ENCODE measurements at regions not wholly inside any gene's neighbourhood (a gene's known extent, or its start where the extent isn't known, plus 50 kb on each side); places are given as distances from the start of the nearest gene placed in this dataset.
"Not testable (repeated sequence)": the region's sequence is repeated elsewhere in the genome, so short reads cannot be mapped to it uniquely, and the experiment has no call there.

DNA sequence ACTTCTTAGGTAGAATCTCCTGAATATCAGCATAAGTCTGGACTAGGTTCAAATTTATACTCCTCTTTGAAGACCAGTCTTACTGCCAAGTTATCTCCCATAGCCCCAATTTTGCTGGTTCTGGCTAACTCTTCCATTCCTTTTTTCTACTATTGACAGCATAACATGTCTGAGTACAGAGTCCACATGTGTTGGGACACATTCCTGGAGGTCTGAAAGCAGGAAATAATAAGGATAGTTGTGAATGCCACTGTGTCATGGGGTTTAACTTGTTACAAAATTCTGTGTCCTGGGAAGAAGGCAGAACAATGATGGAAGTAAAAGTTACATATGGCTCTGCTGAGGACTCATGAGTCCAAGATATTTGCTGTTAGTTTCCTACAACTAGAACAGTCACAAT lies 57.4 kb upstream of the ZBTB20 start:
- no peak for DNase-seq

DNA sequence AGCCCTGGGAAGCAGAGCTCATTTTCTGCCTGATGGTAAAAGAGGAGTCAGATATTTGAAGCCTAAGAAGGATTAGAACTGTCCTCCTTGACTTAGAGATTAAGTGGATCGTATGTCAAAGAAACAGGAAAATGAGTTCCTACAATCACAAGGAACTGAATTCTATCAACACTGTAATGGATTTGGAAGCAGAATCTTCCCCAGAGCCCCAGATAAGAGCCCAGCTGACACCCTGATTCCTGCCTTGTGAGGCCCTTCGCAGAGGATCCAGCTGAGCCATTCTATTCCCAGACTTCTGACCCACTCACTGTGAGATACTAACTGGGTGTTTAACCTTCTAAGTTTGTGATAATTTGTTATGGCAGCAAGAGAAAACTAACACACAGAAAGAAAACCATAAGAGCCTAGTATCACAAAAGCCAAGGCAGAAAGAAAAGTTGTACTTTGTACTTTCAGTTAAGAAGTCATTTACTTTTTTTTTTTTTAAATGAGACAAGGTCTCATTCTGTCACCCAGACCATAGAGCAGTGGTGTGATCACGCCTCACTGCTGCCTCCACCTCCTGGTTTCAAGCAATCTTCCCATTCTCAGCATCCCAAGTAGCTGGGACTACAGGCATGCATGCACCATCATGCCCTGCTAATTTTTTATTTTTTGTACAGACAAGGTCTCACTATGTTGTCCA lies 61.1 kb upstream of the ZBTB20 start:
- DNase-seq: no peak

GRCh38 chr3:115211810-115212492 lies 64.9 kb upstream of the ZBTB20 start:
- no peak for DNase-seq

GRCh38 chr3:115212615-115213014 lies 65.5 kb upstream of the ZBTB20 start:
- no peak for DNase-seq

DNA sequence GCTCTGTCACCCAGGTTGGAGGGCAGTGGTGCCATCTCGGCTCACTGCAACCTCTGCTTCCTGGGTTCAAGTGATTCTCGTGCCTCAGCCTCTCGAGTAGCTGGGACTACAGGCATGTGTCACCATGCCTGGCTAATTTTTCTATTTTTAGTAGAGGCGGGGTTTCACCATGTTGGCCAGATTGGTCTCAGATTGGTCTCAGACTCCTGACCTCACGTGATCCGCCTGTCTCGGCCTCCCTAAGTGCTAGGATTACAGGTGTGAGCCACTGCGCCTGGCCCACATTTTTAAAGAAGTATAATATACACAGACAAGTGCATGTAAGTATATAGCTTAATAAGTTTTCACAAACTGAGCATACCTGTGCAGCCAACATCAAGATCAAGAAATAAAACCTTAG lies 66.0 kb upstream of the ZBTB20 start:
- DNase-seq: not testable (repeated sequence)

DNA sequence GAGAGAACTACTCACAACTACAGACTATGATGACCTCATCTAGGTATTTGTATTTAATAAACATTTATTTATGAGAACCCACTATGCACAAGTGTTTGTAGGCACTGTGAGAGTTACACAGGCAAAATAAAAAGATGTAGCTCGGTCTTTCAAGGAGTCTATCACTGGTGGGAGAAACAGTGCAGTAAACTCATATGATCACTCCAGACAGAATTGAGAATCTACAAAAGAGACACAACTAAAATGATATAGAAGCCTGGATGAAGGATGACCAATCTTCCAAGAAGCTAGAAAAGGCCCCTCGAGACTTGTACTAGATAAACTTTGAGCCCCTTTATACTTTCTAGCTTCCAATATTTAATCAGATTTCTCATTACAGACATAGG lies 70.2 kb upstream of the ZBTB20 start:
- no peak for DNase-seq

DNA sequence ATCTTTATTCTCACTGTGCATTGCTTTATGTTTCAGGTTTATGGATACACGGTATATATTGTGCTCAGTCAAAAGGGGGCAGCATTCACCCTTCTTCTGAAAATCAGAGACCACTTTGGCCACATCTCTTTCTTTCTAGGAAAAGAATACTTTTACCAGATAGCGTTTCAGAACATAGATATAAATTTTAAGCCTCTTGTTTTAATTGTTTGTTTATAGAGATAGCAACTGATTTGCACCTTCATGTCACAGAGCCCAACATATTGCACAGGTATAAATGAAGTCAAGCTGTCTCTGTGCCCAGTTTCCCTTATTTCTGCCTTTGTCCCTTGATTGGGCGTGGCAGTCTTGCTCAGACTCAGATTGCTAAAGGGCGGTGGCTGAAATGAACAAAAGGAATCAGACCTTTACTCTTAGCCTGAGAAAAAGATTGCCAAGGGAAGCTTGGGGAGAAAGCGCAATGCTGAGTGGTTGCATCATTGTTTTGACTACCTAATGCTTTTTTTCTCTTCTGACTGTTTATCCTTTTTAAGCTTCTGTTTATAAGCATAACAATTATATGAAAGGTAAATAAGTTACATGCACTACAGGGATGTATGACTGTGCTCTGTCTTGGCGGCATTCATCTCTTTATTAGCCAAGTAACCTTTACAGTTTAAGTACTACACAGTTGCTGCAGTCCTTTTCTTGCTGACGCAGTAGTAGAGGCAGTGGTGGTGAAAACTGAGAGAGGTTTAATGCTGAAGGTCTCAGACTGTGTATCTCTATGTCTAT lies 70.8 kb upstream of the ZBTB20 start:
- peak in 1 of 5 experiments; percentile 19 for DNase-seq

DNA sequence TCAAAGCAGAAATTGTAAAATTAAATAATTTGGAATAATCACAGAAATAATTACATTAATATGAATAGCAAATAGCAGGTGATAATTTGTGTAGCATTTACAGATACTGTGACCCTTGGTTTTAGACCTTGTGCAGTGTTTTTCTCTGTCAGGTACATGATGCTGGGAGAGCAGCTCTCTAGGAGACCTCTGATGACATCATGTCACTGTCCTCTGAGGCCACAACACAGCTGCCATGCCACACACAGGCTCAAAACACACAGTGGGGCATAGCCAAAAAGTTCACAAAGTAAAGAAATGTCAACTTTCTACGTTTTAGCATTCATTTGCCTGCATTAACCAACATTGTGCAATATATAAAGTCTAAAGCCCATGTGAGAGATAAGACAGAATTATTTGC lies 71.8 kb upstream of the ZBTB20 start:
- no peak for DNase-seq

DNA sequence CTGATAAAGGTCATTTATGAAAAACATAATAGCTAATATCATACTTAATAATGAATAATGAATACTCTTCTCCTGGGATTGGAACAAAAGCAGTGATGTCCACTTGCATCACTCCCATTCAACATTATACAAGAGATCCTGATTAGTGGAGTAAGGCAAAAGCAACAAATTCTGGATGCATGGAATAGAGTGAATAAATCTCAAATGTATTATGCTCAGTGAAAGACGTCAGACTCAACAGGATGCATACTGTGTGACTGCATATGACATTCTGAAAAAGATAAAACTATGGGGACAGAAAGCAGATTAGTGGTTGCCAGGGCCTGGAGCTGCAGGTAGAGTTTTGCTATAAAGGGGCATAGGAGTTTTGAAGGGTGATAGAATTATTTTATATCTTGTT lies 77.6 kb upstream of the ZBTB20 start:
- DNase-seq: no peak

- DNase-seq: no peak
These were observed 79.9 kb upstream of the ZBTB20 start for GRCh38 chr3:115226844-115227445.

DNA sequence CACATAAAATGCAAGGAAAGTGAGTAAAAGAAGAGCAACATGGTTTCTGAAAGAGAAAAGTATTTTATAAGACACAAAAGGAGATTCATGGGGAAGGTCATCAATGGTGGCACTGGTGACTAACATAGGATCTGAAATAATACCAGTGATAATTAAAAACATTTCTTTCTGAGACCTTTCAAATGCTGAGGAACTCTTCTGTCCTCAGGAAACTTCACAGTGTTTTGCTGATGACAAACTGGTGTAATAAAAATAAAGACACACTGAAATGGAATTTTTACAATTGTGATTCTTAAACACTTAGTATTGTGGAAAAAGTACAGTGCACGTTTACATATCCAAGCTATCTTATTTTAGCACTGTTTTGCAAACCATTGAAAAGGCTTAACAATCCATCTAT lies 80.4 kb upstream of the ZBTB20 start:
- no peak for DNase-seq

DNA sequence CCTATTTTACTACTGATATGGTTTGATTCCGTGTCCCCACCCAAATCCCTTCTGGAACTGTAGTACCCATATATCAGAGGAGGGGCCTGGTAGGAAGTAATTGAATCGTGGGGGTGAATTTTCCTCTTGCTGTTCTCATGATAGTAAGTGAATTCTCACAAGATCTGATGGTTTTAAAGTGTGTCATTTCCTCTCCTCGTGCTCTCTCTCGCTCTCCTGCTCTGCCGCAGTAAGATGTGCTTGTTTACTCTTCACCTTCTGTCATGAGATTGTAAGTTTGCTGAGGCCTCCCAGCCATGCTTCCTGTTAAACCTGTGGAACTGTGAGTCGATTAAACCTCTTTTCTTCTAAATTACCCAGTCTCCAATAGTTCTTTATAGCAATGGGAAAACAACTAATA lies 81.2 kb upstream of the ZBTB20 start:
- DNase-seq: no peak

DNA sequence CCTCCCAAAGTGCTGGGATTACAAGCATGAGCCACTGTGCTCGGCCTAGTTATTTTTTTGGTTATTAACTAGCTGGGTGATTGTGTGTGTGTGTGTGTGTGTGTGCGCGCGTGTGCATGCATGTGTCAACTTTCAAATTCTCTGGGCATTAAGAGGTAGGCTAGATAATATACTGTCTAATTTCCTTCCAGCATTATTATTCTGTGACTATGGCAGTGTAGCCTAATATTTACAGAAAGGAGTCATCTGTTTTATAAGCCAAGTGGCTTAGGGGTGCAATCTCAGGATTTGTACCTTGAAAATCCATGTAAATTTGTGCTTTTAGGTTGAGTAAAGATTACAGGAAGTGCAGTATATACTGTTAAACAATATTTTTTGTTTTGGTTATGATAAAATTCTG lies 85.1 kb upstream of the ZBTB20 start:
- no peak for DNase-seq

GRCh38 chr3:115233021-115233420 lies 85.9 kb upstream of the ZBTB20 start:
- DNase-seq: no peak

- DNase-seq: no peak
These were observed 89.4 kb upstream of the ZBTB20 start for GRCh38 chr3:115236496-115236895.

- no peak for DNase-seq
These were observed 92.6 kb upstream of the ZBTB20 start for GRCh38 chr3:115239717-115240116.

GRCh38 chr3:115244350-115244749 lies 97.3 kb upstream of the ZBTB20 start:
- DNase-seq: no peak

- no peak for DNase-seq
These were observed 98.3 kb upstream of the ZBTB20 start for GRCh38 chr3:115245438-115245837.

- DNase-seq: no peak
These were observed 98.8 kb upstream of the ZBTB20 start for GRCh38 chr3:115245899-115246298.

GRCh38 chr3:115246461-115247020 lies 99.5 kb upstream of the ZBTB20 start:
- DNase-seq: no peak

DNA sequence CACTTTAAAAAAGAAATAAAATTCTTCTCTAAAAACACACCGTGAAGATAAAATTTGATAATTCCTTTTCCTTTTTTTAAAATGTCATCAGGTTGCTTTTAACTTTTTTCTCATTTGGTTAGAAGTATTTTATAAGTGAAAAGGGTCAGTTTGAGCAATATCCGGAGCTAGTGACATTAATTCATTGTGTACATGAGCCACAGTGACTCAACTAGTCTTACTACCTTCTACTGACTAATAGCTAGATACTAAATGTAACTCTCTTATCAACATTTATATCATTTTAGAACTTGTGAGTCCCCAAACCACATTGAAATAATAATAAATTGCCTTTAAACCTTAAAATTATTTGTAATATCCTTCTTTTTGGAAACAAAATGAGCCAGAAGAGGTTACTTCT lies 101.2 kb upstream of the ZBTB20 start:
- no peak for DNase-seq

GRCh38 chr3:115251509-115251908 lies 104.4 kb upstream of the ZBTB20 start:
- DNase-seq: no peak

- no peak for DNase-seq
These were observed 105.6 kb upstream of the ZBTB20 start for GRCh38 chr3:115252679-115253078.

All from T-helper 2 cell (primary cell).